Astrocyte (in vitro differentiated cells and primary cell): ENCODE measurements at regions not wholly inside any gene's neighbourhood (a gene's known extent, or its start where the extent isn't known, plus 50 kb on each side); places are given as distances from the start of the nearest gene placed in this dataset.

Experiments used
- DNase-seq: peaks from one replicate; pipeline ENCODE4 v3.0.0-alpha.2; 2010; ENCODE audit warnings: low read depth
- FAIRE-seq: peaks from 2 replicates; lab custom pipeline; 2011; peaks lifted over from hg19 to GRCh38; lab: Jason Lieb, UNC
- H2AFZ ChIP-seq: 2 replicates; pipeline ENCODE4 v1.6.0; 2012; ENCODE audit warnings: low read depth, low read length, inconsistent platforms
- H3K27ac ChIP-seq: 2 replicates; pipeline ENCODE4 v1.5.1; 2011; ENCODE audit warnings: low read depth, low read length, inconsistent platforms
- H3K27me3 ChIP-seq: 2 replicates; pipeline ENCODE4 v1.6.0; 2011; ENCODE audit warnings: low read length, inconsistent platforms; ENCODE audit not compliant: insufficient read depth
- H3K36me3 ChIP-seq: 2 replicates; pipeline ENCODE4 v1.5.1; 2011; ENCODE audit warnings: low read length, inconsistent platforms; ENCODE audit not compliant: insufficient read depth
- H3K4me1 ChIP-seq: 2 replicates; pipeline ENCODE4 v1.5.1; 2011; ENCODE audit warnings: low read length, inconsistent platforms; ENCODE audit not compliant: insufficient read depth
- H3K4me2 ChIP-seq: 2 replicates; pipeline ENCODE4 v1.6.0; 2012; ENCODE audit warnings: low read length, inconsistent platforms
- H3K4me3 ChIP-seq: 2 replicates; pipeline ENCODE4 v1.5.1; 2011; ENCODE audit warnings: low read depth, mild to moderate bottlenecking, low read length, inconsistent platforms; ENCODE audit not compliant: insufficient read depth
- H3K79me2 ChIP-seq: 2 replicates; pipeline ENCODE4 v1.6.0; 2012; ENCODE audit warnings: mild to moderate bottlenecking, low read length, inconsistent platforms; ENCODE audit not compliant: insufficient read depth
- H3K9ac ChIP-seq: 2 replicates; pipeline ENCODE4 v1.6.0; 2012; ENCODE audit warnings: mild to moderate bottlenecking, low read length, inconsistent platforms
- H3K9me3 ChIP-seq: 2 replicates; pipeline ENCODE4 v1.5.1; 2012; ENCODE audit warnings: low read depth, mild to moderate bottlenecking, low read length, inconsistent platforms; ENCODE audit not compliant: insufficient read depth
- H4K20me1 ChIP-seq: 2 replicates; pipeline ENCODE4 v1.6.0; 2012; ENCODE audit warnings: low read length, inconsistent platforms; ENCODE audit not compliant: insufficient read depth
- H3K27ac Mint-ChIP-seq: one replicate; pipeline ENCODE4 v1.8.0; 2021; ENCODE audit warnings: mild to moderate bottlenecking, mixed read lengths; ENCODE audit not compliant: unreplicated experiment
- H3K27me3 Mint-ChIP-seq: one replicate; pipeline ENCODE4 v1.8.0; 2021; ENCODE audit warnings: low read depth, mixed read lengths; ENCODE audit not compliant: unreplicated experiment
- H3K36me3 Mint-ChIP-seq: one replicate; pipeline ENCODE4 v1.8.0; 2021; ENCODE audit warnings: low read depth, mixed read lengths; ENCODE audit not compliant: unreplicated experiment
- H3K4me1 Mint-ChIP-seq: one replicate; pipeline ENCODE4 v1.8.0; 2021; ENCODE audit warnings: low read depth, mixed read lengths; ENCODE audit not compliant: unreplicated experiment
- H3K4me3 Mint-ChIP-seq: one replicate; pipeline ENCODE4 v1.8.0; 2021; ENCODE audit warnings: mild to moderate bottlenecking, moderate library complexity, mixed read lengths; ENCODE audit not compliant: unreplicated experiment
- H3K9me3 Mint-ChIP-seq: one replicate; pipeline ENCODE4 v1.8.0; 2021; ENCODE audit warnings: mild to moderate bottlenecking, mixed read lengths; ENCODE audit not compliant: unreplicated experiment
- EZH2 ChIP-seq: IDR thresholded peaks from 2 replicates; pipeline ENCODE4 v1.6.1; 2012; ENCODE audit warnings: mild to moderate bottlenecking, low read length, inconsistent platforms; ENCODE audit not compliant: insufficient read depth
- TF ChIP-seq, protein P1 (sequence below): IDR thresholded peaks from 2 replicates; pipeline ENCODE4 v1.5.1; 2011; ENCODE audit warnings: low read depth, mild to moderate bottlenecking, inconsistent platforms, low read length, moderate library complexity; ENCODE audit not compliant: insufficient read depth

DNA sequence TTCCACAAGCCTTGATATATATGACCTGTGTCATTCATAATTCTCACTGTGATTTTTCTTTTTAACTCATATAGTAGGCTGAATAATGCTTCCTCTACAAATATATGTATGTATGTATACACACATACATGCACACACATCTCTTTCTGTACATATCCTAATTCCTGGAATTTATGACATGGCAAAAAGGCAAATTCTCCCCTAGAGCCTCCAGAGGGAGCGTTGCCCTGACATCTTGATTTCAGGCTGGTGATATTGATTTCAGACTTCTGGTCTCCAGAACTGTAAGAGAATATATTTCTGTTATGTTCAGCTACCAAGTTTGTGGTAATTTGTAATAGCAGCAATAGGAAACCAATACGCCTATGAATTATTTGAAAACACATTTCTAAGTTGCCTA is 166.6 kb upstream of the GAS1 start:
- peaks cover 22% of the 10 kb centered on the region for H3K4me1 Mint-ChIP-seq
- H3K9me3 Mint-ChIP-seq = peaks cover 5% of the 10 kb centered on the region
- H3K4me3 ChIP-seq = no peak overlapping the region
- H3K4me2 ChIP-seq = no peak overlapping the region
- peaks cover 6% of the 10 kb centered on the region for H3K9me3 ChIP-seq
- peaks cover 4% of the 10 kb centered on the region for H3K27me3 Mint-ChIP-seq
- DNase-seq (no peak), FAIRE-seq (no peak)
- no peaks in the 10 kb centered on the region for H3K79me2 ChIP-seq
- H3K27ac Mint-ChIP-seq = no peak overlapping the region
- H2AFZ ChIP-seq = no peak overlapping the region
- no peak overlapping the region for H3K27ac ChIP-seq
- no peak for TF ChIP-seq EZH2
- TF ChIP-seq, protein P1, sequence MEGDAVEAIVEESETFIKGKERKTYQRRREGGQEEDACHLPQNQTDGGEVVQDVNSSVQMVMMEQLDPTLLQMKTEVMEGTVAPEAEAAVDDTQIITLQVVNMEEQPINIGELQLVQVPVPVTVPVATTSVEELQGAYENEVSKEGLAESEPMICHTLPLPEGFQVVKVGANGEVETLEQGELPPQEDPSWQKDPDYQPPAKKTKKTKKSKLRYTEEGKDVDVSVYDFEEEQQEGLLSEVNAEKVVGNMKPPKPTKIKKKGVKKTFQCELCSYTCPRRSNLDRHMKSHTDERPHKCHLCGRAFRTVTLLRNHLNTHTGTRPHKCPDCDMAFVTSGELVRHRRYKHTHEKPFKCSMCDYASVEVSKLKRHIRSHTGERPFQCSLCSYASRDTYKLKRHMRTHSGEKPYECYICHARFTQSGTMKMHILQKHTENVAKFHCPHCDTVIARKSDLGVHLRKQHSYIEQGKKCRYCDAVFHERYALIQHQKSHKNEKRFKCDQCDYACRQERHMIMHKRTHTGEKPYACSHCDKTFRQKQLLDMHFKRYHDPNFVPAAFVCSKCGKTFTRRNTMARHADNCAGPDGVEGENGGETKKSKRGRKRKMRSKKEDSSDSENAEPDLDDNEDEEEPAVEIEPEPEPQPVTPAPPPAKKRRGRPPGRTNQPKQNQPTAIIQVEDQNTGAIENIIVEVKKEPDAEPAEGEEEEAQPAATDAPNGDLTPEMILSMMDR = no peak
- H3K36me3 Mint-ChIP-seq = no peaks in the 10 kb centered on the region
- H4K20me1 ChIP-seq = no peaks in the 10 kb centered on the region
- H3K4me1 ChIP-seq = peaks cover 9% of the 10 kb centered on the region
- no peak overlapping the region for H3K9ac ChIP-seq
- no peak overlapping the region for H3K4me3 Mint-ChIP-seq
- H3K27me3 ChIP-seq = no peaks in the 10 kb centered on the region
- H3K36me3 ChIP-seq = no peaks in the 10 kb centered on the region

- no peak overlapping the region for H3K9ac ChIP-seq
- no peaks in the 10 kb centered on the region for H3K36me3 Mint-ChIP-seq
- TF ChIP-seq EZH2 = no peak
- H3K4me1 ChIP-seq = peaks cover 5% of the 10 kb centered on the region
- H3K27ac Mint-ChIP-seq = no peak overlapping the region
- no peak overlapping the region for H2AFZ ChIP-seq
- H4K20me1 ChIP-seq = no peaks in the 10 kb centered on the region
- H3K27me3 Mint-ChIP-seq = peaks cover 4% of the 10 kb centered on the region
- H3K4me3 ChIP-seq = no peak overlapping the region
- H3K9me3 Mint-ChIP-seq = peaks cover 5% of the 10 kb centered on the region
- H3K36me3 ChIP-seq = no peaks in the 10 kb centered on the region
- H3K27me3 ChIP-seq = no peaks in the 10 kb centered on the region
- no peak overlapping the region for H3K4me3 Mint-ChIP-seq
- peaks cover 8% of the 10 kb centered on the region for H3K4me1 Mint-ChIP-seq
- FAIRE-seq = no peak
- no peak for DNase-seq
- peaks cover 6% of the 10 kb centered on the region for H3K9me3 ChIP-seq
- no peak overlapping the region for H3K27ac ChIP-seq
- no peak overlapping the region for H3K4me2 ChIP-seq
- H3K79me2 ChIP-seq = no peaks in the 10 kb centered on the region
Observed at GRCh38 chr9:87115785-87116184, 168.5 kb upstream of the GAS1 start.

GRCh38 chr9:87116492-87116891 is 169.2 kb upstream of the GAS1 start:
- Histone ChIP-seq H4K20me1 (no peaks in the 10 kb centered on the region), H3K36me3 (no peaks in the 10 kb centered on the region), H3K4me2 (no peak overlapping the region), H3K79me2 (no peaks in the 10 kb centered on the region), H3K27ac (no peak overlapping the region), H3K4me1 (peaks cover 5% of the 10 kb centered on the region), H3K4me3 (no peak overlapping the region), H3K27me3 (no peaks in the 10 kb centered on the region), H3K9me3 (no peaks in the 10 kb centered on the region), H2AFZ (no peak overlapping the region), H3K9ac (no peak overlapping the region)
- TF ChIP-seq, protein P1 = no peak
- no peak for TF ChIP-seq EZH2
- no peak overlapping the region for H3K4me3 Mint-ChIP-seq
- DNase-seq (no peak), FAIRE-seq (no peak)
- H3K4me1 Mint-ChIP-seq = peaks cover 8% of the 10 kb centered on the region
- peaks cover 2% of the 10 kb centered on the region for H3K9me3 Mint-ChIP-seq
- H3K27me3 Mint-ChIP-seq = peaks cover 4% of the 10 kb centered on the region
- H3K36me3 Mint-ChIP-seq = no peaks in the 10 kb centered on the region
- H3K27ac Mint-ChIP-seq = no peak overlapping the region
